ENCODE measurements at regions not wholly inside any gene's neighbourhood (a gene's known extent, or its start where the extent isn't known, plus 50 kb on each side); places are given as distances from the start of the nearest gene placed in this dataset.

DNA sequence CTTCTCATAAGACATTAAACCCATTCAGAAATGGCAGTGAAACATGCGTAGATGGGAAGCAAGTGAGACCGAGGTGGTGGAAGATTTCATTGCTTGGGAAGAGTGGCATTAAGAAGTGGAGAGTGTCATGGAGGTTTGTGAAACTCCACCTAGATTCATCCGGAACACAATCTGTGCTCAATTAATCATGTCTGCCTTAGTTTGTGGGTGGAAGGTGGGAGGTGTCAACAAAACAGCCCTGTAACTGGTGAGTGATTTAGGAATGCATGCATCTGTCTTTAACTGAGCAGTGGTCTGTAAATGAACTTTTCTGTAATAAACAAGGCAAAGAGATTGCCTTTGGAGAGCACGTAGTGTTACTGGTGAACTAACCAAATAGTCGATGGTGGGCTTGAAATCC lies 113.7 kb downstream of the WNT5A start:
- no peak for DNase-seq

DNA sequence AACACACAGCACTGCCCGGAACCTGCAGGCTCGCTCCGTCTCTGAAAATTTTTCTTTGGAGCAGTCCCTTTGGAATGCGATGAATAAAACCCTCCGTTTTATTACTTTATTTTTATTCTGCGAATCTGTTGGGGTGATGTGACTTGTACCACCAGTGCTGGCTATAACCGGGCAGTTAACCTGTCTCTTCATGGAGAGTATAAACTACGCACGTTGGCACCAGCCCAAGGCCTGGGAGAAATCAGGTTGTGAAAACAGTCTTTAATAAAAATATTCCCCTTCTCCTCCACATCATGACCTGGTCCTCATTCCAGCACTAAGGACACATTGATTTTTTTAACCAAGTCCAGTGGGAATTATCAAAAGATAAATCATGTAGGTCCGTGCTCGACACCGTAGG lies 116.8 kb downstream of the WNT5A start:
- Histone ChIP-seq H3K27me3 (no peaks in the 10 kb centered on the region), H3K9me3 (no peaks in the 10 kb centered on the region), H3K4me3 (no peak overlapping the region), H3K4me1 (no peaks in the 10 kb centered on the region), H3K27ac (no peak overlapping the region), H3K36me3 (no peaks in the 10 kb centered on the region)
- TF ChIP-seq POLR2A (IDR thresholded peaks at IDR 0.05), result no peak
- TF ChIP-seq, protein P1, sequence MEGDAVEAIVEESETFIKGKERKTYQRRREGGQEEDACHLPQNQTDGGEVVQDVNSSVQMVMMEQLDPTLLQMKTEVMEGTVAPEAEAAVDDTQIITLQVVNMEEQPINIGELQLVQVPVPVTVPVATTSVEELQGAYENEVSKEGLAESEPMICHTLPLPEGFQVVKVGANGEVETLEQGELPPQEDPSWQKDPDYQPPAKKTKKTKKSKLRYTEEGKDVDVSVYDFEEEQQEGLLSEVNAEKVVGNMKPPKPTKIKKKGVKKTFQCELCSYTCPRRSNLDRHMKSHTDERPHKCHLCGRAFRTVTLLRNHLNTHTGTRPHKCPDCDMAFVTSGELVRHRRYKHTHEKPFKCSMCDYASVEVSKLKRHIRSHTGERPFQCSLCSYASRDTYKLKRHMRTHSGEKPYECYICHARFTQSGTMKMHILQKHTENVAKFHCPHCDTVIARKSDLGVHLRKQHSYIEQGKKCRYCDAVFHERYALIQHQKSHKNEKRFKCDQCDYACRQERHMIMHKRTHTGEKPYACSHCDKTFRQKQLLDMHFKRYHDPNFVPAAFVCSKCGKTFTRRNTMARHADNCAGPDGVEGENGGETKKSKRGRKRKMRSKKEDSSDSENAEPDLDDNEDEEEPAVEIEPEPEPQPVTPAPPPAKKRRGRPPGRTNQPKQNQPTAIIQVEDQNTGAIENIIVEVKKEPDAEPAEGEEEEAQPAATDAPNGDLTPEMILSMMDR (IDR thresholded peaks at IDR 0.05), result no peak
- no peak for DNase-seq

More for the DNA sequence above, 113.7 kb downstream of the WNT5A start:
- Histone ChIP-seq H3K4me3 (no peak overlapping the region), H3K27ac (no peak overlapping the region), H3K9me3 (no peaks in the 10 kb centered on the region), H3K36me3 (no peaks in the 10 kb centered on the region), H3K27me3 (no peaks in the 10 kb centered on the region), H3K4me1 (no peaks in the 10 kb centered on the region)
- TF ChIP-seq, protein P1 (IDR thresholded peaks at IDR 0.05), result no peak
- TF ChIP-seq POLR2A (IDR thresholded peaks at IDR 0.05), result no peak

DNA sequence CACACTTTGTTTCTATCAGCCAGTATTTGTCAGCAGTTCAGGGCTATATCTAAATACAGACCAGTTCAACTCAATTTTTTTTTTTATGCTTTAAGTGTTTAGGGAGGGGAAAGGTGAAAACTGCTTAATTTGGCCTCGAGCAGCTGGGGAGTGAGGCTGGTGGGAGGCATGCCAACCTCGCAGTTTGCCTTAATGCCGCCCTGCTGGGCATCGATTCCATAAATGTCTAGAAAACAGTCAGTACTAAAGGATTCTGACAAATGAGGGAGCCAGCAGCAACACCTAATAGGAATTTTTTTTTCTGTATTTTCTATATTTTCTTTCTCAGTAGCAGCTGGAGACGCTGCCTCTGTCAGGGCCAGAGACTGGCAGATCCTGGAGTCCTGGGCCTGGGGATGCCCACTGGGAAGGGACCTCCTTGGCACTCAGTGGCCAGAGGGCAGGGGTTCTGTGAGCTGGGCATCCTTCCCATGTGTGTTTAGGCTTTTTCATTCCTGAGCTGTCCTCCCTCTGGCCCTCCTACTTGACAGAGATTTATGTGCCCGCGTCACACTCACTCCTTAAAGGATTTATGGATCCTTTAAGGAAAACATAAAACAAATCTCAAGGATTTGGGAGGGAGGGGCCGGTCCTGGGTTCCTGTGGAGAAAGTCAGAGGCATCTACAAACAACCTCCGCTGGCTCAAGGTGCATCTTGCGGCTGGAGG lies 117.8 kb downstream of the WNT5A start:
- no peaks in the 10 kb centered on the region for H3K27me3 ChIP-seq
- DNase-seq, result no peak
- H3K9me3 ChIP-seq, result no peaks in the 10 kb centered on the region
- no peak overlapping the region for H3K4me3 ChIP-seq
- no peak for TF ChIP-seq POLR2A (IDR thresholded peaks at IDR 0.05)
- H3K36me3 ChIP-seq, result no peaks in the 10 kb centered on the region
- no peaks in the 10 kb centered on the region for H3K4me1 ChIP-seq
- no peak overlapping the region for H3K27ac ChIP-seq

DNA sequence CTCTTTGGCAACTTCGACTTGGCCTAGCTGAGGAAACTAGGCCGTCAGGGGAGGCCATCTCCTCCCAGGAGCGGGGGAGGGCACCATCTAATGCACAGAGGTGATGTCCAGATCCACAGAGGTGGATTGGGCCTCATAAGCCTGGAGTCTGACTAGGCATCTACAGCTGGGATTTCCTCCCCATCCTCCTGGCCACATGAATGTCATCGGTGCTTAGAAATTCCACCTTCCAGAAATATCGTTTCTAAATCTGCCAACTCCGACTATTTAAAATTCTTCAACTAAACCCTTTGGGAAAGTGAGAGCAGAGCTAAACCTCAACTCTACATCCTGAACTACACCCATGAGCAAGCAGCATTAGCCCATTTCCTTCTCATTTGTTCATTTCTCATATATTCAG lies 118.7 kb downstream of the WNT5A start:
- Histone ChIP-seq H3K4me1 (no peaks in the 10 kb centered on the region), H3K4me3 (no peak overlapping the region), H3K36me3 (no peaks in the 10 kb centered on the region), H3K27me3 (no peaks in the 10 kb centered on the region), H3K27ac (no peak overlapping the region), H3K9me3 (no peaks in the 10 kb centered on the region)
- no peak for DNase-seq
- TF ChIP-seq, protein P1 (IDR thresholded peaks at IDR 0.05), result no peak
- TF ChIP-seq POLR2A (IDR thresholded peaks at IDR 0.05), result no peak

DNA sequence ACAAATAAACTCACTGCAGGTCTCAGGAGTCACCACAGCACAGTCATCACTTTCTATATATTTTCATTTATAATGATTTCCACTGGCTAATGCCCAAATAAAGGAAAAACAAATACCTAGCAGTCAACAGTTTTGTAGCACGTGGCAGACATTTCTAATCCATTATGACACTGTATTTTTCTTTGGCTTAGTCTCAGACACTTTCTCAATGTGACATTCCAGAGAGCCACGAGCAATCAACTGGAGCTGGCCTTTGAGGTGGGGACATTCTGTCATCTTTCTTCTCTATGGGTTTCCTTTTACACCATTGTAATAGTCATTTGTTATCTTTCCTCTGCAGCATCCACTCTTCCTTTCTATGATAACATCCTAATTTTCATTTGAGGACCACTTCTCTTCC lies 119.7 kb downstream of the WNT5A start:
- DNase-seq, result no peak
- TF ChIP-seq POLR2A (IDR thresholded peaks at IDR 0.05), result no peak
- TF ChIP-seq, protein P1 (IDR thresholded peaks at IDR 0.05), result no peak
- Histone ChIP-seq H3K27me3 (no peaks in the 10 kb centered on the region), H3K27ac (no peak overlapping the region), H3K36me3 (no peaks in the 10 kb centered on the region), H3K4me1 (no peaks in the 10 kb centered on the region), H3K4me3 (no peak overlapping the region), H3K9me3 (no peaks in the 10 kb centered on the region)

DNA sequence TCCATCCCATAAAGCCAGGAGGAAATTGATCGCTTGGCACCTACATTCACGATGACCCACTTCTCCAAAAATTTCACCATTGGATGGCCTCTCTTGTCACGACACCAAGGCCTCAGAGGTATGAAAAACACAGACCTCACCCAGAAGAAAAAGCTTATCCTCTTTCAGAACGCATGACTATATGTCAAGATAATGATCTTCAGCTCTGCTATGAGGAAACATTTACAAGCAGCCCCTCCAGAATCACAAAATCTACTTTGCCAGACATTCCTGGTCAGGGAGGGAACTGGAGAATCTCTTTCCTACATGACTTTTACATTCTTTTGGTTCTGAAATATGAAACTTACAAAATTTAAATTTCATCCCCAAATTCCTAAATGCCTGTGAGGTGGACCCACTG lies 122.7 kb downstream of the WNT5A start:
- H3K9me3 ChIP-seq, result no peaks in the 10 kb centered on the region
- H3K36me3 ChIP-seq, result no peaks in the 10 kb centered on the region
- H3K27me3 ChIP-seq, result no peaks in the 10 kb centered on the region
- H3K4me1 ChIP-seq, result no peaks in the 10 kb centered on the region
- TF ChIP-seq POLR2A (IDR thresholded peaks at IDR 0.05), result no peak
- TF ChIP-seq, protein P1 (IDR thresholded peaks at IDR 0.05), result no peak
- no peak overlapping the region for H3K27ac ChIP-seq
- DNase-seq, result no peak
- no peak overlapping the region for H3K4me3 ChIP-seq
